HEK293 (cell line): ENCODE measurements at regions not wholly inside any gene's neighbourhood (a gene's known extent, or its start where the extent isn't known, plus 50 kb on each side); places are given as distances from the start of the nearest gene placed in this dataset.

ENCODE experiments used
- CTCF ChIP-seq: fragments of 450-650 bp; formaldehyde crosslinking; IDR thresholded peaks from 2 replicates; pipeline ENCODE4 v1.5.1; 2016; ENCODE audit warnings: missing biosample characterization, missing genetic modification characterization
- GLIS1 ChIP-seq: fragments of 450-650 bp; formaldehyde crosslinking; IDR thresholded peaks from 2 replicates; pipeline ENCODE4 v1.5.1; 2016; ENCODE audit warnings: missing biosample characterization, missing genetic modification characterization
- OVOL3 ChIP-seq: fragments of 450-650 bp; formaldehyde crosslinking; IDR thresholded peaks from 2 replicates; pipeline ENCODE4 v1.5.1; 2016; ENCODE audit warnings: missing biosample characterization, missing genetic modification characterization
- PATZ1 ChIP-seq: fragments of 450-650 bp; formaldehyde crosslinking; IDR thresholded peaks from 2 replicates; pipeline ENCODE4 v1.5.1; 2016; ENCODE audit warnings: missing biosample characterization, missing genetic modification characterization
- PBX3 ChIP-seq: sonication (generic); formaldehyde crosslinking; IDR thresholded peaks from 2 replicates; pipeline ENCODE4 v1.8.1; 2022; ENCODE audit warnings: mild to moderate bottlenecking, moderate library complexity, missing genetic modification reagents
- ZNF146 ChIP-seq: fragments of 450-650 bp; formaldehyde crosslinking; IDR thresholded peaks from 2 replicates; pipeline ENCODE4 v1.5.1; 2016; ENCODE audit warnings: missing biosample characterization, missing genetic modification characterization
- ZNF174 ChIP-seq: fragments of 450-650 bp; formaldehyde crosslinking; IDR thresholded peaks from 2 replicates; pipeline ENCODE4 v1.5.0; 2017; ENCODE audit warnings: missing biosample characterization, mild to moderate bottlenecking, missing genetic modification characterization
- ZNF558 ChIP-seq: fragments of 450-650 bp; formaldehyde crosslinking; IDR thresholded peaks from 2 replicates; pipeline ENCODE4 v1.5.1; 2016; ENCODE audit warnings: missing biosample characterization, missing genetic modification characterization
- ZNF580 ChIP-seq: fragments of 450-650 bp; formaldehyde crosslinking; IDR thresholded peaks from 2 replicates; pipeline ENCODE4 v1.5.1; 2016; ENCODE audit warnings: missing biosample characterization, missing genetic modification characterization
- ZNF623 ChIP-seq: fragments of 450-650 bp; formaldehyde crosslinking; IDR thresholded peaks from 2 replicates; pipeline ENCODE4 v1.5.1; 2016; ENCODE audit warnings: missing biosample characterization, missing genetic modification characterization
- ZNF768 ChIP-seq: fragments of 450-650 bp; formaldehyde crosslinking; IDR thresholded peaks from 2 replicates; pipeline ENCODE4 v1.5.1; 2018; ENCODE audit warnings: missing biosample characterization, mild to moderate bottlenecking, missing genetic modification characterization
- ZSCAN23 ChIP-seq: fragments of 450-650 bp; formaldehyde crosslinking; IDR thresholded peaks from 2 replicates; pipeline ENCODE4 v1.5.1; 2016; ENCODE audit warnings: missing biosample characterization, missing genetic modification characterization

GRCh38 chr5:156186760-156187159, 140.2 kb upstream of the SGCD start:
- TF ChIP-seq OVOL3 (tag by site-specific recombination), result no peak
- TF ChIP-seq GLIS1, result no peak
- no peak for TF ChIP-seq ZNF768 (tag by site-specific recombination)
- TF ChIP-seq ZNF146 (tag by site-specific recombination), result no peak
- TF ChIP-seq ZNF580, result no peak
- TF ChIP-seq CTCF (tag by site-specific recombination), result no peak
- TF ChIP-seq ZNF558 (tag by site-specific recombination), result no peak
- no peak for TF ChIP-seq ZNF174 (tag by site-specific recombination)
- TF ChIP-seq PATZ1 (tag by site-specific recombination), result no peak
- TF ChIP-seq ZSCAN23 (tag by site-specific recombination), result no peak
- TF ChIP-seq PBX3 (CRISPR knock-in tag), result no peak
- TF ChIP-seq ZNF623 (tag by site-specific recombination), result no peak
